IgD-negative memory B cell (primary cell): ENCODE measurements at regions not wholly inside any gene's neighbourhood (a gene's known extent, or its start where the extent isn't known, plus 50 kb on each side); places are given as distances from the start of the nearest gene placed in this dataset.

Experiments
- H3K27ac Mint-ChIP-seq, 3 donors: one replicate each; pipeline ENCODE4 v1.8.0; 2020 to 2022; ENCODE audit warnings: mild to moderate bottlenecking in 3 of 3, mixed read lengths in 3 of 3, moderate library complexity in 1 of 3
- H3K27me3 Mint-ChIP-seq: one replicate; pipeline ENCODE4 v1.8.0; 2021; ENCODE audit warnings: mixed read lengths
- H3K36me3 Mint-ChIP-seq: one replicate; pipeline ENCODE4 v1.8.0; 2020; ENCODE audit warnings: mild to moderate bottlenecking, mixed read lengths
- H3K4me1 Mint-ChIP-seq, 3 donors: one replicate each; pipeline ENCODE4 v1.8.0; 2020 to 2022; ENCODE audit warnings: mixed read lengths in 3 of 3, mild to moderate bottlenecking in 1 of 3
- H3K4me3 Mint-ChIP-seq, 4 donors: one replicate each; pipeline ENCODE4 v1.8.0; 2020 to 2022; ENCODE audit warnings: mild to moderate bottlenecking in 4 of 4, mixed read lengths in 4 of 4, moderate library complexity in 3 of 4
- H3K9me3 Mint-ChIP-seq, 3 donors: one replicate each; pipeline ENCODE4 v1.8.0; 2020 to 2021; ENCODE audit warnings: mixed read lengths in 3 of 3, mild to moderate bottlenecking in 1 of 3

DNA sequence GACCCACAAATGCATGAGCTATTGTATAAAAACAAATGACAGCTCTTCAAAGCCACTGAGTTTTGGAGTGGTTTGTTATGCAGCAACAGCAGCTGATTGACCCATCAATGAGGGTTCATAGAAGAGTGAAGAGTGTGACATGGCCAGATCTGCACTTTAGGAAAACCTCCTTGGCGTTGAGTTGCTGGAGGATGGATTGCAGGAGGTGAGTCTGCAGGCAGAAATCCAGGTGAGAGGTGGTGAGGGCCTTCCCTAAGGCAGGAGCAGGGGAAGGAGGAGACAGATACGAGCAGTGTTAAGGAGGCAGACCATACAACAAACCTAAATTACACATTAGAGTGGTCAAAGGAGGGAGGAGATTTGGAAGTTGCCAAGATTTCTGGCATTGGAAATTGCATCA, 169.3 kb upstream of the CSF3R start:
- Mint-ChIP-seq H3K27ac (no peak overlapping the region), H3K36me3 (peaks cover 1% of the 10 kb centered on the region), H3K9me3 (peaks cover 0 to 1% (median 0%) of the 10 kb centered on the region in 3 donors), H3K4me3 (no peak overlapping the region), H3K4me1 (peaks cover 0 to 1% (median 0%) of the 10 kb centered on the region in 3 donors), H3K27me3 (peaks cover 21% of the 10 kb centered on the region)

DNA sequence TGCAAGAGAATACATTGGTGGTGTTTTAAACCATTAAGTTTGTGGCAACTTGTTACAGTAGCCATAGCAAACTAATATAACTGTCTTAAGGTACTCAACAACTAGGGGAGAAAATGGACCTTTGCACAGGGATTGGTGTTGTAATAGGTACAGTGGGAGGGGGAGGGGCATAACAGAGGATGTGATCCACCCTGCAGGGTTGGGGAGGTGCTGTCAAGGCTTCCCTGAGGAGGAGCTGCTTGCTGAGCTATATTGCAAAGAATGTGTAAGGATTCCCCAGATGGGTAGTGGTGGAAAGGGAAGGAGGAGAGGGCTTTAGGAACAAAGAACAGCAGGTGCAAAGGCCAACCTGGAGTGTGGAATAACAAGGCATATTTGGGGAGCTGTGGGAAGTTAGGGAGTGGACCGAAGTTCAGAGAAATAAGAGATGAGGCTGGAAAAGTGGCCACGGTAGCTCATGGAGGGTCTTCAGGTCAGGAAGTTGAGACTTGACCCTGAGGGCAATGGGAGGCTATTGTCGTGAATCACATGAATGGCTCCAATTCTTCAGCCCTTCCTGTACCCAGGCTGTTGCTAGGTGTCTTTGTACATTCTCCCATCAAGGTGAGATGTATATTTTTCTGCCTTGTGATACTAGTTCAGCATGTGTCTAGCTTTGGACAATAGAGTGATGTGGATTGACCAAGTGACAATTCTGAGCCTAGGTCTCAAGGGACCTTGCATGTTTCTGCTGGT, 168.6 kb upstream of the CSF3R start:
- Mint-ChIP-seq H3K4me1 (peaks cover 0 to 1% (median 0%) of the 10 kb centered on the region in 3 donors), H3K9me3 (peaks cover 0 to 1% (median 0%) of the 10 kb centered on the region in 3 donors), H3K27me3 (peaks cover 20% of the 10 kb centered on the region), H3K36me3 (peaks cover 1% of the 10 kb centered on the region), H3K4me3 (no peak overlapping the region), H3K27ac (no peak overlapping the region)

DNA sequence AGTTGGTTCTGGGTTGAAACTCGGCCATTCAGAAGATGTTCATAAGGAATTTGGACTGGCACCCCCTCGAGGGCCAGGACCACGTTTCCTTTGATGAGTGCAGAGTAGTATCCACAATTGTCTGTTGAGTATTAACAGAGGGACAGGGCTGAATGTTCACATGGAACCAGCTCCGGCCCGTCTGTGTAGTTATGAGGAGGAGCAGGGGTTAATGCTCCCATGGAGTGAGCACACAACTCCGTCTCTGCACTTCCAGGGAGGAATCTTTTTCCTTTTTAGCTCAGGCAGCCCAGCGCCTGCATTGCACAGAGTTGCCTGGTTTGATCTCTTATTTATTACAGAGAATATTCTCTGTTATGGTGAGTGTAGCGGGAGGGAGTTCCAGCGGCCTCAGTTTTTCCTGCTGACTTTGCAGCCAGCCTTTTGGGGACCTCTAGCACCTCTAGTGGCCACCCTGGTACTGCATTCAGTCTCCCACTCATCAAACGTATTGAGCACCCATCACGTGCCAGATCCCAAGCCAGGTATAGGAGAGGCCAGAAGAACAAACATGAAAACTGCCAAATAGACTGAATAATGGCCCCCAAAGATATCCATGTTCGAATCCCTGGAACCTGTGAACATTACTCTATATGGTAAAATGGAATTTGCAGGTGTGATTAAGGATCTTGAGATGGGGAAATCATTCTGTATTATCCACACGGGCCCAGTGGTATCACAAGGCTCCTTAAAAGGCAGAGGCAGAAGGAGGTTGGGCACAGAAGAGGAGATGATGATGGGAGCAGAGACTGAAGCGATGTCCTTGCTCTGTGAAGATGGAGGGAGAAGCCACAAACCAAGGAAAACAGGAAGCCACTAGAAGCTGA, 167.7 kb upstream of the CSF3R start:
- no peaks in the 10 kb centered on the region for H3K9me3 Mint-ChIP-seq
- H3K4me3 Mint-ChIP-seq: no peak overlapping the region
- peaks cover 1% of the 10 kb centered on the region for H3K36me3 Mint-ChIP-seq
- peaks cover 0 to 1% (median 0%) of the 10 kb centered on the region in 3 donors for H3K4me1 Mint-ChIP-seq
- peaks cover 18% of the 10 kb centered on the region for H3K27me3 Mint-ChIP-seq
- H3K27ac Mint-ChIP-seq: no peak overlapping the region

DNA sequence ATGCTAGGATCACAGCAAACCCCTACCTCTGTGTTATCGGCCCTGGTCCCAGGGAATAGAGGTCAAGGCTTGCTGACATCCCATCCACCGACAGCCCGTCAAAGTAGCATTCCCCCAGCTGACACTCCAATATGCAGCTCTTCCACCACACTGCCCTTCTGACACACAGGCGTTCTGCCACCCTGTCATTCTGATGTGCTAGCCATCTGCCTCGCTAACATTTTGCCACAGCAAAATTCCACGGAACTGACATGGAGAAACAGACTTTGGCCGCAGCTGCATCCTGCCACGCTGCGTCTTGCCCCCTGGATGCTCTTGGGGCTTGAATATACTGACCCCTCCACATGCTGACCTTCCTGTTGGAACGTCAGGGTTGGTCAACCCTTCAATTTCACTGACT, 163.2 kb upstream of the CSF3R start:
- Mint-ChIP-seq H3K9me3 (no peaks in the 10 kb centered on the region), H3K27me3 (peaks cover 10% of the 10 kb centered on the region), H3K36me3 (no peaks in the 10 kb centered on the region), H3K4me3 (peak overlapping the region in 1 of 4 donors; percentile 10), H3K27ac (no peak overlapping the region), H3K4me1 (peaks cover 0 to 1% (median 0%) of the 10 kb centered on the region in 3 donors)

DNA sequence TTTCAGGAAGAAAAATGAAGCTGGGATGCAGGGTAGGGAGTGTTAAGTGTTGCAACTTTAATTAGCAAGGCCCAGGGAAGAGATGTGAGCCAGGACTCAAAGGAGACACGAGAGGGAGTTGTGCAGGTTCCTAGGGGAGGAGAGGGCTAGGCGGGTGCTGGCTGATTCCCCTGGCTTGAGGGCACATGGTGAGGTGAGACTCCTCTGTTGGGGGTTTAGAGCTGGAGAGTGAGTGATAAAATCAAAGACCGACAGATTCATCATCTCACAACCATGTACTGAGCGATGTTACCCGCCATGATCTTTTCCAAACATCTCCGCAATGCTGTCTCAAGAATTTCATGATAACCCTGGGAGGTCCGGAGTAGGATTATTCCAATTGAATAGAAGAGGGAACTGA, 161.8 kb upstream of the CSF3R start:
- Mint-ChIP-seq H3K27ac (no peak overlapping the region), H3K27me3 (peaks cover 12% of the 10 kb centered on the region), H3K36me3 (no peaks in the 10 kb centered on the region), H3K9me3 (no peaks in the 10 kb centered on the region), H3K4me1 (no peaks in the 10 kb centered on the region), H3K4me3 (no peak overlapping the region)

DNA sequence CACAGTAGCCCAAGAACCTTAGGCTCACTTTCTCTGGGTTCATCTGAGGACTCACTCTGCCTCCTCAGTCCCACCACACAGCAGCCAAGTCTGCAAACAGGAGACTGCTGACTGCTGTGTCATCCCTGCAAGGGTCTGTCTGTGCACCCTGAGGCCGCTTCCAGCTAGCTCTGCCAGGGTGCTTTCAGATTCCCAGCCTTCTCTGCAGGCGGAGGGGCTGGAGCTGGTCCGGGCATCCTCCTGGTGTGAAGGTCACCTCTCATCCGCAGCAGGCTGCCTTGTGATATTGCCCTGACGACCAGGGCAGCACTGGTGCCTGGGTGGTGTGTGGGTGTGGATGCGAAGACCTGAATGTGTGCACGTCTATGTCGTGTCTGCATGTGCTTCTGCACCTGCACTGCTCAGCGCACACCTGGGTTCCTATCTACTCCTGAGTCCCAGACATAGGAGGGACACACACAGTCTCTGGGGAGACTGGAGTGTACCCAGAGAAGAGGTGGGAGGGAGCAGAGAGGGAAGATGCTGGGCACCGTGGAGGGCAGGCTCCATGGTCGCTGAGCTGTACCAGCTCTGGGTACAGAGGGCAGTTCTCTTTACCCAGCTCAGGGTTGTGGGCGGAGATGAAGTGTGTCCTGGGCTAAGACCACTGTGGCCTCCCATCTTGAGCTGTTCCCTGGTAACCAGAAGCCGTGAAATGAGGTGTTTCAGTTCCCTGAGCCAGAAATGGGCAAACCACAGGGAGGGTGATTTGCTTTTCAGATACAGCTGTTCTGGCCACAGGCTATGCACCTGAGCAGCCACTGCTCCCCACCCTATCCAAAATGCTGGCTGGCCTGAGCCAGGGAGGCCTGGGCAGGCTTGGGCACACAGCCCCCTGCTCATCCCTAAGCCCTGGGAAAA, 160.9 kb upstream of the CSF3R start:
- H3K27ac Mint-ChIP-seq: no peak overlapping the region
- no peaks in the 10 kb centered on the region for H3K4me1 Mint-ChIP-seq

DNA sequence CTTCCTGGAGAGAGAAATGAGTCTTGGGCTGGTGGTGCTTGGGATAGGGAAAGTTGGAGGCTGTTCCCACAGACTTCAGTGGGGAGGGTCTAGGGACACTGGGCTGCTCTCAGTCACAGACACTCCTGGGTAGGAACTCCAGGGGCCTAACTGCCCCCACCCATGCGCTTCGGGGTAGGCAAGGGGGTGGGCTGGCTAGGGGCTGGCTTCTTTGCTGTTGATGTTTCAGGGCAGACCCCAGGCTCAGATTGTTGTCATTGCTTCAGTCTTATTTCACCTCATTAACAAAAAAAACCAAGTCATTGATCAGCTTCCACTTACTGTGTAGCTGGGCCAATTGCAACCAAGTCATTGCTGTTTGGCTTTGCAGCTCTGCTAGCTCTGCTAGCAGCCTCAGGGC, 160.1 kb upstream of the CSF3R start:
- H3K27ac Mint-ChIP-seq: no peak overlapping the region
- H3K36me3 Mint-ChIP-seq: no peaks in the 10 kb centered on the region
- no peak overlapping the region for H3K4me3 Mint-ChIP-seq
- H3K27me3 Mint-ChIP-seq: peaks cover 8% of the 10 kb centered on the region
- no peaks in the 10 kb centered on the region for H3K4me1 Mint-ChIP-seq
- no peaks in the 10 kb centered on the region for H3K9me3 Mint-ChIP-seq

More for the DNA sequence above, 160.9 kb upstream of the CSF3R start:
- Mint-ChIP-seq H3K36me3 (no peaks in the 10 kb centered on the region), H3K4me3 (no peak overlapping the region), H3K9me3 (no peaks in the 10 kb centered on the region), H3K27me3 (peaks cover 13% of the 10 kb centered on the region)

DNA sequence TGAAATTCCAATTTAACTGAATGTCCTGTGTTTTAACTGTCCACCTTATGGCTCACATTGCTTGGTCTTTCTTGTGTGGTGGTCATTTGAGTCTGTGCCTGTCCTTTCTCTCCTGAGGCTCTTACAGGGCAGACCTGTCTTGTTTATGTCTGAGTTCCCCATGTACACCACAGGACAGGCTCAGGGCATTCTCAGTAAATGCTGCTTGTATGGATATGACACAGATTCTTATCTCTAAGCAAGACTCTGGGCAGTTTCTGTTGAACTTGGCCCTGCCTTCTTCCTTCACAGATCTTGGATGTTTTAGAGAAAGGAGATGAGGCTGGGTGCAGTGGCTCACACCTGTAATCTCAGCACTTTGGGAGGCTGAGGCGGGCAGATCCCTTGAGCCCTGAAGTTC, 159.1 kb upstream of the CSF3R start:
- peaks cover 9% of the 10 kb centered on the region for H3K27me3 Mint-ChIP-seq
- H3K27ac Mint-ChIP-seq: no peak overlapping the region
- H3K4me1 Mint-ChIP-seq: no peaks in the 10 kb centered on the region
- H3K9me3 Mint-ChIP-seq: no peaks in the 10 kb centered on the region
- H3K4me3 Mint-ChIP-seq: no peak overlapping the region
- no peaks in the 10 kb centered on the region for H3K36me3 Mint-ChIP-seq

DNA sequence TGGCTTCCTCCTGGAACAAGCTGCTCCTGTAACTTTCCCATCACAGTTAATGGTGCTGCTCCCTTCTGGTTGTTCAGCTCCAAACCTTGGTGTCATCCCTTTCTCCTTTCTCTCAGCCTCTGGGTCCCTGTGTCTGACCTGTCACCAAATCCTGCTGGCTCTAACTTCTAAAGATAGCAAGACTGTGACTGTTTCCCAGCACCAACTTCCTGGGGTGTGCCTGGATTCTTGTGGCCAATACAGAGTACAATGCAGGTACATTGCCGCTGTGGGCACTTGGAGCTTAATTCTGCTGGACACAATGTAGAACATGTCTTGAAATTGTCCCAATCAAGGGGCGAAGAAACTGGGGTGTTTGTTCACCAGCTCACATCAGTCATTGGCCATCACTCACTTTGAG, 156.7 kb upstream of the CSF3R start:
- H3K9me3 Mint-ChIP-seq: no peaks in the 10 kb centered on the region
- H3K27ac Mint-ChIP-seq: no peak overlapping the region
- H3K36me3 Mint-ChIP-seq: no peaks in the 10 kb centered on the region
- peaks cover 10% of the 10 kb centered on the region for H3K27me3 Mint-ChIP-seq
- no peaks in the 10 kb centered on the region for H3K4me1 Mint-ChIP-seq
- no peak overlapping the region for H3K4me3 Mint-ChIP-seq

DNA sequence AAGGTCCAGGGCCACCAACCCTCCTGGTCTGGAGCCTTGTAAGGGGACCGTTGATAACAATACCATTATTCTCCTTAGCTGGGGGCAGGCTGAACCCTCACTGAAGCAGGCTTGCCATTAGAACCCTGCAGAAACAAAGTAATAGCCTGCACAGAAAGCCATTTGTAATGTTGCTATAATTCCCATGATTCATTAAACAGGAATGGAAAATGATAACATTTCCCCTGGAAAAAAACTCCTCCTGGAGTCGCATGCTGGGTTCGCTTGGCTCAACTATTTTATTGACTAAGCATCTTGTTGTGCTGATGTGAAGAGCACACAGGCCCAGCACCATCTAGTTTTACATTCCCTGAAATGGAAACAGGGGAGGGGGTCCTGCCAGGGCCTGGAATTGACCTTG, 155.6 kb upstream of the CSF3R start:
- Mint-ChIP-seq H3K27ac (no peak overlapping the region), H3K27me3 (peaks cover 10% of the 10 kb centered on the region), H3K9me3 (no peaks in the 10 kb centered on the region), H3K4me3 (no peak overlapping the region), H3K4me1 (no peaks in the 10 kb centered on the region), H3K36me3 (no peaks in the 10 kb centered on the region)

DNA sequence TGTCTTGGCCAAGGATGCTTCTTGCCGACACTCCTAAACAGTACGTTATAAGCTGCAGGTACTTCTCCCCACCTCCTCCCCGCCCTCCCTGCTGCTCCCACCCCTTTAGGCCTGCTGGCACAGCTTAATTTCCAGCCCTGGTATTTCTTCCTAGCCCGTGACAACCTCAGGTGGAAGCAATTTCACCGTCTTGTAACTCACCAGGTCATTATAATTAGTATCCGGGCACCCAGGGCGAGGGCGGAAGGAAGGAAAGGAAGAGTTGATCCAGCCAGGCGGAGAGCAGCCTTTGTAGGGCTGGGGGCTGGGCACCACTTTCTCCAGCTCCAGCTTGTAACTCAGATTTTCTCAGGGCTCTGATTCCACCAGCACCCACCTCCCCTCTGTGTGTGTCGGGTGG, 153.5 kb upstream of the CSF3R start:
- no peaks in the 10 kb centered on the region for H3K9me3 Mint-ChIP-seq
- H3K4me1 Mint-ChIP-seq: no peaks in the 10 kb centered on the region
- H3K27ac Mint-ChIP-seq: no peak overlapping the region
- H3K36me3 Mint-ChIP-seq: no peaks in the 10 kb centered on the region
- no peak overlapping the region for H3K4me3 Mint-ChIP-seq
- peaks cover 10% of the 10 kb centered on the region for H3K27me3 Mint-ChIP-seq

DNA sequence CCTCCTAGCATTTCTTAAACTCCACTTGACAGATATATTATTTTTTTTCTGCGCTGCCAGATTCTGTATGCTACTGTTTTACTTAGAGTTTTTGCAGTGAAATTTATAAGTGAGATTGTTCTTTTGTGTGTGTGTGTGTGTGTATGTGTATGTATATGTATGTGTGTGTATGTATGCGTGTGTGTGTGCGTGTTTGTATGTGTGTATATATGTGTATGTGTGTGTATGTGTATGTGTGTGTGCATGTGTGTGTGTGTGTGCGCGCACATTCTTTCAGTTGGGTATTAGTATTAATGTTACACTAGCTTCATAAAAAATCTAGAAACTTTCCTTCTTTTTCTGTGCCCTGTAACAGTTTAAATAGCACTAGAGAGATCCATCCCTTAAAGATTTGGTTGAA, 152.6 kb upstream of the CSF3R start:
- H3K9me3 Mint-ChIP-seq: no peaks in the 10 kb centered on the region
- H3K27ac Mint-ChIP-seq: no peak overlapping the region
- no peak overlapping the region for H3K4me3 Mint-ChIP-seq
- peaks cover 8% of the 10 kb centered on the region for H3K27me3 Mint-ChIP-seq
- no peaks in the 10 kb centered on the region for H3K4me1 Mint-ChIP-seq
- H3K36me3 Mint-ChIP-seq: no peaks in the 10 kb centered on the region

DNA sequence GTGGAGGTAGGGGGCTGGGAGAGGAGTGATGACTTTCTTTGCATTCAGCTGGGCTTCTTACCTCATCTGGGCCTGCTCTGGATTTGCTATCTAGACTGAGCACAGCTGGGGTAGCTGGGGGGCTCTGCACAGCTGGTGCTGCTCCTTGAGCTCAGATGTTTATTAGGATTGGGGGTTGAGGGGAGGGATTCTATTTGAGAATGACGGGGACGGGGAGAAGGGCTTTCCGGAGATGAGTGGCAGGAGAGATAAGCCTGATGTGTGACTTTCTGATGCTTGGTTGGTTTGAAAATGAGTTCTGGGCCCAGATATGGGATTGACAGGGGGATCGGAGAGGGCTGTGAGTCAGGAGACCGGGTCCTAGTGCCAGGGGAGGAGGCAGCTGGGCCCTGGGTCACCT, 146.1 kb upstream of the CSF3R start:
- Mint-ChIP-seq H3K4me1 (no peaks in the 10 kb centered on the region), H3K36me3 (no peaks in the 10 kb centered on the region), H3K9me3 (no peaks in the 10 kb centered on the region), H3K27me3 (peaks cover 7% of the 10 kb centered on the region), H3K27ac (no peak overlapping the region), H3K4me3 (no peak overlapping the region)

DNA sequence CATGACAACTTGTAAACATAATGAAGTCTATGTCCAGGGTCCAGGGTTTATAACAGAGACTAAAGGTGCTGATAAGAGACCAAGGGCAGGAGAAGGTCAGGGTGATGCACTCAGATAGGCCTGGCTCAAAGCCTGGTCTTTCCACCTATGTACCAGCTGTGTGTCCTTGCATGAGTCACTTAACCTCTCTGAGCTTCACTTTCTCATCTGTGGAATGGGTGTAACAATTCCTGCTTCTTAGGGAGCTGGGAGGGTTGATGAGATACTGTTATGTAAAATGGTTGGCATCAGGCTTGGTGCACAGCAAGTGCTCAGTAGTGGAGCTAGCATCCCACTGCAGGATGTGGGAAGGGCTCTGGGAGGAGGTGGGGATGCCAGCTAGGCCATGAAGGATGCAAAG, 143.7 kb upstream of the CSF3R start:
- no peak overlapping the region for H3K4me3 Mint-ChIP-seq
- no peak overlapping the region for H3K27ac Mint-ChIP-seq
- peaks cover 17% of the 10 kb centered on the region for H3K27me3 Mint-ChIP-seq
- no peaks in the 10 kb centered on the region for H3K36me3 Mint-ChIP-seq
- H3K9me3 Mint-ChIP-seq: no peaks in the 10 kb centered on the region
- H3K4me1 Mint-ChIP-seq: no peaks in the 10 kb centered on the region

DNA sequence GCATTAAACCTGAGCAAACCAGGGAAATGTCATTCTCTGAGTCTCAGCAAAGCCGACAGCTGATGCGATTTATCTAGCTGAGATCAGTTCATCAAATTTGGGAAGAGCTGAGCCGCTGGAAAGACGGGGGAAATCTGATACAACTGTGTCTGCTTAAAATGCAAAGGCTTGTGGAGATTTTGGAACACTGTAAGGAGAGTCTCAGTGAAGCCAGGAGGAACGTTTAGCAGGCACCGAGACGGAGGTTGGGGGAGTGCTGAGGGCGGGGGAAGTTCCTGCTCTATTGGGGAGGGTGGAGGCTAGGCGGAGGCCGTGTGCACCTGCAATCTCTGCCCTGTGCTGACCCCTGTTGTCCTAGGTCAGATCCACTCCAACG, 143.2 kb upstream of the CSF3R start:
- Mint-ChIP-seq H3K27me3 (peaks cover 17% of the 10 kb centered on the region), H3K36me3 (no peaks in the 10 kb centered on the region), H3K4me3 (no peak overlapping the region), H3K9me3 (peaks cover 0 to 2% (median 0%) of the 10 kb centered on the region in 3 donors), H3K4me1 (no peaks in the 10 kb centered on the region), H3K27ac (no peak overlapping the region)
